ENCODE measurements at regions not wholly inside any gene's neighbourhood (a gene's known extent, or its start where the extent isn't known, plus 50 kb on each side); places are given as distances from the start of the nearest gene placed in this dataset.

GRCh38 chr11:87536016-87536415, 498.3 kb downstream of the TMEM135 start:
- no peak for TF ChIP-seq CTCF (IDR thresholded peaks at IDR 0.05)
- no peak for TF ChIP-seq POLR2A (IDR thresholded peaks at IDR 0.05)

Measured in heart left ventricle (tissue), 13 donors.